ENCODE measurements at regions not wholly inside any gene's neighbourhood (a gene's known extent, or its start where the extent isn't known, plus 50 kb on each side); places are given as distances from the start of the nearest gene placed in this dataset.

- DNase-seq (ENCODE audit: low spot score): no peak
Observed at GRCh38 chr10:55374060-55374459, 573.0 kb upstream of the PCDH15 start.

GRCh38 chr10:55369670-55370420 is 568.8 kb upstream of the PCDH15 start:
- DNase-seq (ENCODE audit: low spot score): no peak

- no peak for DNase-seq (ENCODE audit: low spot score)
Observed at GRCh38 chr10:55368467-55368866, 567.4 kb upstream of the PCDH15 start.

- no peak for DNase-seq (ENCODE audit: low spot score)
Observed at GRCh38 chr10:55367555-55367954, 566.5 kb upstream of the PCDH15 start.

GRCh38 chr10:55358539-55358938 is 557.5 kb upstream of the PCDH15 start:
- DNase-seq (ENCODE audit: low spot score): no peak

- no peak for DNase-seq (ENCODE audit: low spot score)
Observed at GRCh38 chr10:55353414-55353813, 552.4 kb upstream of the PCDH15 start.

- DNase-seq (ENCODE audit: low spot score): no peak
Observed at GRCh38 chr10:55351431-55351830, 550.4 kb upstream of the PCDH15 start.

- DNase-seq (ENCODE audit: low spot score): no peak
Observed at GRCh38 chr10:55348534-55348933, 547.5 kb upstream of the PCDH15 start.

GRCh38 chr10:55330486-55330885 is 529.5 kb upstream of the PCDH15 start:
- no peak for DNase-seq (ENCODE audit: low spot score)

- DNase-seq (ENCODE audit: low spot score): no peak
Observed at GRCh38 chr10:55329796-55330195, 528.8 kb upstream of the PCDH15 start.

GRCh38 chr10:55320187-55320700 is 519.2 kb upstream of the PCDH15 start:
- DNase-seq (ENCODE audit: low spot score): no peak

GRCh38 chr10:55311848-55312635 is 511.0 kb upstream of the PCDH15 start:
- DNase-seq (ENCODE audit: low spot score): peak; percentile 3

- no peak for DNase-seq (ENCODE audit: low spot score)
Observed at GRCh38 chr10:55310143-55310542, 509.1 kb upstream of the PCDH15 start.

- no peak for DNase-seq (ENCODE audit: low spot score)
Observed at GRCh38 chr10:55305285-55305684, 504.3 kb upstream of the PCDH15 start.

GRCh38 chr10:55287346-55287745 is 486.3 kb upstream of the PCDH15 start:
- no peak for DNase-seq (ENCODE audit: low spot score)

- DNase-seq (ENCODE audit: low spot score): no peak
Observed at GRCh38 chr10:55283031-55283430, 482.0 kb upstream of the PCDH15 start.

- DNase-seq (ENCODE audit: low spot score): no peak
Observed at GRCh38 chr10:55280696-55281095, 479.7 kb upstream of the PCDH15 start.

- DNase-seq (ENCODE audit: low spot score): no peak
Observed at GRCh38 chr10:55277549-55277948, 476.5 kb upstream of the PCDH15 start.

GRCh38 chr10:55274367-55274766 is 473.3 kb upstream of the PCDH15 start:
- no peak for DNase-seq (ENCODE audit: low spot score)

GRCh38 chr10:55273946-55274345 is 472.9 kb upstream of the PCDH15 start:
- no peak for DNase-seq (ENCODE audit: low spot score)

- DNase-seq (ENCODE audit: low spot score): no peak
Observed at GRCh38 chr10:55272886-55273285, 471.9 kb upstream of the PCDH15 start.

- DNase-seq (ENCODE audit: low spot score): no peak
Observed at GRCh38 chr10:55266797-55267196, 465.8 kb upstream of the PCDH15 start.

- no peak for DNase-seq (ENCODE audit: low spot score)
Observed at GRCh38 chr10:55263327-55263726, 462.3 kb upstream of the PCDH15 start.

Data from H4 (cell line).